ENCODE measurements at regions not wholly inside any gene's neighbourhood (a gene's known extent, or its start where the extent isn't known, plus 50 kb on each side); places are given as distances from the start of the nearest gene placed in this dataset.

DNA sequence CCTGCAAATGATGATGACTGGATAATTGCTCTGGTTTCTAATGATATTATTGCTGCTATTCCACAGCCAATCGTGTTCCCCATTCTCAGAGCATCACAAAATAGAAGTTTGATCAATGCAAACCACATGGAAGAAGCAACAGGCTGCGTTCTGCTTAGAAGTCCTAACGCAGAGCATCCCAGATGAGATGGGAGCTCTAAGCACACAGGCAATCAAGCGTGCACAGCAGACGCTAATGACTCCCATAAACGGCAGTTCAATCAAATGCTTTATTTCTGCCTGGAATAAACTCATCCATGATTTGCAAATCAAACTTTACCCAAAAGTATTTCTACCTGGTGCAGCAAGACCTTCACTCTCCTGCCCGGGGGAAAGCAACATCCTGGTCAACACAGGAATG is 304.2 kb downstream of the FBXO15 start:
- no peak overlapping the region for H3K4me3 ChIP-seq (replicated peaks in 1 of 2; ENCODE audit: low read depth in 1 of 2, low read length in 2 of 2)
- no peak overlapping the region for H2AFZ ChIP-seq (ENCODE audit: low read depth, low read length, poor library complexity, severe bottlenecking)
- H3K4me2 ChIP-seq (ENCODE audit: low read length), result no peak overlapping the region
- POLR2A ChIA-PET, result no interaction called here
- RAD21 ChIA-PET (ENCODE audit: low non-redundant PET in 1 of 2, low total read pairs in 2 of 2, uncharacterized antibody in 2 of 2, unreplicated experiment in 2 of 2), result no interaction called here
- peaks cover 0 to 5% of the 10 kb centered on the region in 2 experiments; a peak in 2 of 4 replicates for H3K9me3 ChIP-seq (ENCODE audit: control insufficient read depth in 1 of 2, insufficient read depth in 1 of 2, low read depth in 1 of 2, low read length in 2 of 2)
- H3K9ac ChIP-seq (ENCODE audit: low read length), result no peak overlapping the region
- H3K36me3 ChIP-seq (ENCODE audit: control insufficient read depth in 1 of 2, insufficient read depth in 2 of 2, low read length in 2 of 2), result no peaks in the 10 kb centered on the region
- DNase-seq (ENCODE audit: low read depth, low spot score) (no peak), ATAC-seq (no peak)
- CTCF ChIA-PET, result interaction anchor here (1.0 kb wide), 1 partner anchor 1081 kb away, joined by 3 read pairs; no protein-coding TSS in a partner anchor
- BruUV-seq (replicated peaks), result no TSS peak
- TF ChIP-seq EGR1 (IDR thresholded peaks at IDR 0.05; ENCODE audit: low read depth), result no peak
- H3K9me2 ChIP-seq (ENCODE audit: insufficient read depth), result no peaks in the 10 kb centered on the region
- H3K27ac ChIP-seq (ENCODE audit: low read depth, low read length), result no peak overlapping the region
- H3K27me3 ChIP-seq (ENCODE audit: insufficient read depth, low read length), result no peaks in the 10 kb centered on the region
- no peaks in the 10 kb centered on the region for H4K20me1 ChIP-seq (ENCODE audit: insufficient read depth)
- H3K4me1 ChIP-seq (ENCODE audit: control insufficient read depth in 1 of 2, insufficient read depth in 2 of 2, low read length in 2 of 2), result no peaks in the 10 kb centered on the region
- H3K79me2 ChIP-seq (ENCODE audit: insufficient read depth, low read length), result no peaks in the 10 kb centered on the region
- intact Hi-C loops (cut with micrococcal nuclease), result loop anchor here (2.0 kb wide), 1 partner anchor 1081 kb away; no protein-coding TSS in a partner anchor

DNA sequence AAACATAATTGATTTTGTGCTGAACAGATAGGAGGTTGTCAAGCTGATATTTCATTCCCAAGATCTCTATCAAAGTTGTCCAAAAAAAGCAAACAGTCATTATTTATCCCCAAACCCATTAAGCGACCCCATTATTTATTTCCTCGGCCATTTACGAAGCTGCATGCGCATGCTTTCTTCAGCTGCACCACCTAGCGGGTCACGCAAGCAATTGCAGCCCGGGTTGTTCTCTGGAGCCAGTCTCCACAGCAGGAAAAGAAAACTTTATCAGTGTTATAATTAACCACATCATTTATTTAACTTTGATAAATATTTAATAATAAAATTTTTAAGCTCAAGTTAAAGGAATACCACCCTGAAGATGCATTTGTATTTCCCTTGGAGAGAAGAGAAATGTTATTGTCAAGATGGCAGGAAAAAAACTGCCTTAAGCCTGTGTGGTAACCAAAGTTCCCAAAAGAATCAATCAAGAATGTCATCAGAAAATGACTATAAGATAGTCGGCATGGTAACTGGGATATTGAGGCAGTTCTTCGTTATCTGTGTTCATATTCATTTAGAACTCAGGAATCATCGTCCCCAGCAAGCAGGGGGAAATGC is 304.7 kb downstream of the FBXO15 start:
- no peaks in the 10 kb centered on the region for H3K79me2 ChIP-seq (ENCODE audit: insufficient read depth, low read length)
- no peak overlapping the region for H2AFZ ChIP-seq (ENCODE audit: low read depth, low read length, poor library complexity, severe bottlenecking)
- H3K9ac ChIP-seq (ENCODE audit: low read length), result no peak overlapping the region
- RAD21 ChIA-PET (ENCODE audit: low non-redundant PET in 1 of 2, low total read pairs in 2 of 2, uncharacterized antibody in 2 of 2, unreplicated experiment in 2 of 2), result no interaction called here
- H3K36me3 ChIP-seq (ENCODE audit: control insufficient read depth in 1 of 2, insufficient read depth in 2 of 2, low read length in 2 of 2), result no peaks in the 10 kb centered on the region
- no peak for ATAC-seq
- H4K20me1 ChIP-seq (ENCODE audit: insufficient read depth), result no peaks in the 10 kb centered on the region
- H3K4me1 ChIP-seq (ENCODE audit: control insufficient read depth in 1 of 2, insufficient read depth in 2 of 2, low read length in 2 of 2), result no peaks in the 10 kb centered on the region
- no peak overlapping the region for H3K4me3 ChIP-seq (replicated peaks in 1 of 2; ENCODE audit: low read depth in 1 of 2, low read length in 2 of 2)
- intact Hi-C loops (cut with micrococcal nuclease), result loop anchor here (2.0 kb wide), 1 partner anchor 1080 kb away; no protein-coding TSS in a partner anchor
- DNase-seq (ENCODE audit: low read depth, low spot score), result peak; percentile 4
- TF ChIP-seq SP1 (IDR thresholded peaks at IDR 0.05; ENCODE audit: low read depth) (no peak), RAD21 (IDR thresholded peaks at IDR 0.05; ENCODE audit: low read depth) (peak; percentile 27; the same call in 1 of the 2 replicates)
- TF ChIP-seq, protein P1, sequence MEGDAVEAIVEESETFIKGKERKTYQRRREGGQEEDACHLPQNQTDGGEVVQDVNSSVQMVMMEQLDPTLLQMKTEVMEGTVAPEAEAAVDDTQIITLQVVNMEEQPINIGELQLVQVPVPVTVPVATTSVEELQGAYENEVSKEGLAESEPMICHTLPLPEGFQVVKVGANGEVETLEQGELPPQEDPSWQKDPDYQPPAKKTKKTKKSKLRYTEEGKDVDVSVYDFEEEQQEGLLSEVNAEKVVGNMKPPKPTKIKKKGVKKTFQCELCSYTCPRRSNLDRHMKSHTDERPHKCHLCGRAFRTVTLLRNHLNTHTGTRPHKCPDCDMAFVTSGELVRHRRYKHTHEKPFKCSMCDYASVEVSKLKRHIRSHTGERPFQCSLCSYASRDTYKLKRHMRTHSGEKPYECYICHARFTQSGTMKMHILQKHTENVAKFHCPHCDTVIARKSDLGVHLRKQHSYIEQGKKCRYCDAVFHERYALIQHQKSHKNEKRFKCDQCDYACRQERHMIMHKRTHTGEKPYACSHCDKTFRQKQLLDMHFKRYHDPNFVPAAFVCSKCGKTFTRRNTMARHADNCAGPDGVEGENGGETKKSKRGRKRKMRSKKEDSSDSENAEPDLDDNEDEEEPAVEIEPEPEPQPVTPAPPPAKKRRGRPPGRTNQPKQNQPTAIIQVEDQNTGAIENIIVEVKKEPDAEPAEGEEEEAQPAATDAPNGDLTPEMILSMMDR (IDR thresholded peaks at IDR 0.05 in 2 of 3, conservative IDR thresholded peaks at IDR 0.05 in 1 of 3; ENCODE audit: borderline replicate concordance in 1 of 3, insufficient read depth in 1 of 3, low read depth in 2 of 3, low read length in 2 of 3), result peak; percentile 6 to 82 (median 74); a peak in 4 of 6 replicates
- no peak overlapping the region for H3K4me2 ChIP-seq (ENCODE audit: low read length)
- H3K9me2 ChIP-seq (ENCODE audit: insufficient read depth), result no peaks in the 10 kb centered on the region
- no peak overlapping the region for H3K27ac ChIP-seq (ENCODE audit: low read depth, low read length)
- POLR2A ChIA-PET, result no interaction called here
- peaks cover 0 to 5% of the 10 kb centered on the region in 2 experiments; a peak in 2 of 4 replicates for H3K9me3 ChIP-seq (ENCODE audit: control insufficient read depth in 1 of 2, insufficient read depth in 1 of 2, low read depth in 1 of 2, low read length in 2 of 2)
- H3K27me3 ChIP-seq (ENCODE audit: insufficient read depth, low read length), result no peaks in the 10 kb centered on the region
- CTCF ChIA-PET, result interaction anchor here (1.0 to 1.1 kb wide), 2 partner anchors 10 to 1081 kb away, joined by 3 read pairs; no protein-coding TSS in a partner anchor
- no TSS peak for BruUV-seq (replicated peaks)
